A673 (cell line): ENCODE measurements at regions not wholly inside any gene's neighbourhood (a gene's known extent, or its start where the extent isn't known, plus 50 kb on each side); places are given as distances from the start of the nearest gene placed in this dataset.

Experiments
- BruUV-seq: library from RNA; stranded (reverse); fragments of 400-500 nt; replicated peaks from 2 replicates; lab custom pipeline; 2021; lab: Mats Ljungman, UMichigan
- CTCF ChIA-PET: fragments of 300-600 bp; sonication (Branson Sonifier 250); formaldehyde crosslinking; loops from one replicate; lab custom pipeline; 2022; ENCODE audit warnings: antibody characterized with exemption; lab: Charles Lee
- POLR2A ChIA-PET: fragments of 300-600 bp; sonication (Branson Sonifier 250); formaldehyde crosslinking; loops from one replicate; lab custom pipeline; 2022; ENCODE audit warnings: antibody characterized with exemption; ENCODE audit not compliant: low non-redundant PET; lab: Charles Lee
- DNase-seq: peaks from one replicate; pipeline ENCODE4 v3.0.0-alpha.2; 2015; ENCODE audit warnings: low spot score
- H3K27ac ChIP-seq: fragments of 200-600 bp; sonication (generic); 2 replicates; pipeline ENCODE4 v1.5.1; 2016; ENCODE audit warnings: mixed run types, low read depth, mild to moderate bottlenecking, mixed read lengths, antibody characterized with exemption, low read length; ENCODE audit not compliant: poor library complexity, severe bottlenecking
- H3K27me3 ChIP-seq: fragments of 200-600 bp; sonication (generic); replicated peaks from 2 replicates; pipeline ENCODE4 v1.6.1; 2017; ENCODE audit warnings: mixed run types, low read depth, mild to moderate bottlenecking, mixed read lengths, antibody characterized with exemption, low read length; ENCODE audit not compliant: insufficient read depth, poor library complexity
- H3K36me3 ChIP-seq: fragments of 200-600 bp; sonication (generic); 2 replicates; pipeline ENCODE4 v1.6.1; 2016; ENCODE audit warnings: mixed run types, mild to moderate bottlenecking, mixed read lengths, antibody characterized with exemption, low read length; ENCODE audit not compliant: insufficient read depth, poor library complexity, severe bottlenecking
- H3K4me1 ChIP-seq: fragments of 200-600 bp; sonication (generic); 2 replicates; pipeline ENCODE4 v1.6.1; 2017; ENCODE audit warnings: mixed run types, mild to moderate bottlenecking, mixed read lengths, antibody characterized with exemption, low read length; ENCODE audit not compliant: insufficient read depth, poor library complexity, severe bottlenecking
- H3K4me3 ChIP-seq: fragments of 200-600 bp; sonication (generic); 2 replicates; pipeline ENCODE4 v1.5.1; 2016; ENCODE audit warnings: low read depth, mixed run types, mild to moderate bottlenecking, mixed read lengths, low read length; ENCODE audit not compliant: poor library complexity, severe bottlenecking
- H3K9me3 ChIP-seq: fragments of 200-600 bp; sonication (generic); 2 replicates; pipeline ENCODE4 v1.6.1; 2016; ENCODE audit warnings: mixed run types, low read depth, mild to moderate bottlenecking, mixed read lengths, antibody characterized with exemption, low read length; ENCODE audit not compliant: poor library complexity, severe bottlenecking
- EZH2 ChIP-seq: fragments of 200-600 bp; sonication (generic); IDR thresholded peaks from 2 replicates; pipeline ENCODE4 v1.6.1; 2017; ENCODE audit warnings: borderline replicate concordance, low read depth, mild to moderate bottlenecking, mixed read lengths, antibody characterized with exemption, low read length; ENCODE audit not compliant: poor library complexity, severe bottlenecking
- intact Hi-C: fragments of 100-400 bp; cut with micrococcal nuclease; formaldehyde crosslinking; loops from one replicate; pipeline ENCODE4 v1.10.0; 2022; ENCODE audit not compliant: unreplicated experiment
- TF ChIP-seq, protein P1 (sequence below): fragments of 300-800, 200-600 bp; sonication (generic); conservative IDR thresholded peaks from 2 replicates; pipeline ENCODE4 v1.5.1; 2017; ENCODE audit warnings: low read depth, mild to moderate bottlenecking, antibody characterized with exemption, low read length, moderate library complexity, mixed read lengths

DNA sequence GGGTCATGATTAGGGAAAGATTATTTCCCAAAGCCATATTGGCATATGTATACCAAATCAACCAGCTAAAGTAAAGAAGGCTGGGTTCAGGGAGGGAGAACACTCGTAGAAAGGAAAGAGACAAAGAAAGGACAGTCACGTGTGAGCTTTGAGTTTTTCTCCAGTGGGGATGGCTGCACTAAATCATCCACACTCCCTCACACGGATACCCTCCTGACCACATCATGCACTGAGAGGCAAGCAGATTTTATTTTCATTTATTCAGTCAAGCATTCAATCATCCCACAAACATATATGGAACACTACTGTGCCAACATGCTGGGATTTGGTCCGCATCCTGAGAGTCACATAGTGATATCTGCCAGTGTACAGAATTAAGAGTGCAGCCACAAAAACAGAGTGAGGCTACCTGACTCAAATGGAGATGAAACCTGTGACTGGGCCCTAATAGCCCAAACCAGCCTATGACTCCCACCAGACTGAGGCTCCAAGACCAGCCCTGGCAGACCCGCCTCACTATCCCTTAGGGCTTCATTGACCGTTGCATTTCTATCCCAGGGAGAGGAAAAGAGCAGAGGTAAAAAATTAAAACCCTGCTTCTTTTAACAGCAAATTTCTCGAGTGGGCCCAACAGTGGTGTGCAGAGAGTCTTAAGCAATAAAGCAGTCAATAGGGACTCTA, 155.9 kb downstream of the BARHL2 start:
- DNase-seq: no peak
- Histone ChIP-seq H3K9me3 (no peaks in the 10 kb centered on the region), H3K27ac (no peak overlapping the region), H3K27me3 (no peaks in the 10 kb centered on the region), H3K4me1 (peaks cover 12% of the 10 kb centered on the region), H3K4me3 (no peak overlapping the region), H3K36me3 (no peaks in the 10 kb centered on the region)
- no TSS peak for BruUV-seq
- CTCF ChIA-PET: no interaction called here
- POLR2A ChIA-PET: no interaction called here
- TF ChIP-seq, protein P1, sequence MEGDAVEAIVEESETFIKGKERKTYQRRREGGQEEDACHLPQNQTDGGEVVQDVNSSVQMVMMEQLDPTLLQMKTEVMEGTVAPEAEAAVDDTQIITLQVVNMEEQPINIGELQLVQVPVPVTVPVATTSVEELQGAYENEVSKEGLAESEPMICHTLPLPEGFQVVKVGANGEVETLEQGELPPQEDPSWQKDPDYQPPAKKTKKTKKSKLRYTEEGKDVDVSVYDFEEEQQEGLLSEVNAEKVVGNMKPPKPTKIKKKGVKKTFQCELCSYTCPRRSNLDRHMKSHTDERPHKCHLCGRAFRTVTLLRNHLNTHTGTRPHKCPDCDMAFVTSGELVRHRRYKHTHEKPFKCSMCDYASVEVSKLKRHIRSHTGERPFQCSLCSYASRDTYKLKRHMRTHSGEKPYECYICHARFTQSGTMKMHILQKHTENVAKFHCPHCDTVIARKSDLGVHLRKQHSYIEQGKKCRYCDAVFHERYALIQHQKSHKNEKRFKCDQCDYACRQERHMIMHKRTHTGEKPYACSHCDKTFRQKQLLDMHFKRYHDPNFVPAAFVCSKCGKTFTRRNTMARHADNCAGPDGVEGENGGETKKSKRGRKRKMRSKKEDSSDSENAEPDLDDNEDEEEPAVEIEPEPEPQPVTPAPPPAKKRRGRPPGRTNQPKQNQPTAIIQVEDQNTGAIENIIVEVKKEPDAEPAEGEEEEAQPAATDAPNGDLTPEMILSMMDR: no peak
- no peak for TF ChIP-seq EZH2
- intact Hi-C loops: no loop called here

DNA sequence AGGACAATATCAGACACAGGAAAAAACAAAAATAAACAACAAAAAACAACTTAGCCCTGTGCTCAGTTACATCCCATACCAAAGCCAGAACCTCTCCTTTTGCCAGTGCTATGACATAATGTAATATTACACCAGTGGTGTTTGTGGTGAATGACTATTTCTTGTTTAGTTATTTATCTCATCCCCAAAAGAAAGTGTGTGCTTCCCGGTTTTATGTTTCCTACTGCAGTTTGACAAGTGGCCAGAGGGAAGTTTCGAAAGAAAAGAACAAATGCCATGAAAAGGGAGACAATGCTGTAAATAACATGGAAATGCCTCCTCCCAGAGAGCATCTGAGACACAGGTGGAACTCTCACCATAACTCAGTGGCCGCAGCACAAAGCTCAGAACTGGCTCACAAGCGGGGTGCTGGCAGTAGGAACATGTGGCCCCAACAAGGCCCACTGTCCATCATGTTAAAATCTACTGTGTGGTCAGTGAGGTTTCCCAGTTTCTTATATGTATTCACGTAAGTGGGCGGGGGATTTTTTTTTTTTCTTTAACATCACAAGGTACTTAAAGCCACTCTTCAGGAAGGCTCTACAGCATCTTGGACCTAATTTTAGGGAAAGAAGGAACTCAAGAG, 158.2 kb downstream of the BARHL2 start:
- Histone ChIP-seq H3K9me3 (no peaks in the 10 kb centered on the region), H3K4me1 (peaks cover 12% of the 10 kb centered on the region), H3K27ac (no peak overlapping the region), H3K36me3 (no peaks in the 10 kb centered on the region), H3K27me3 (no peaks in the 10 kb centered on the region), H3K4me3 (no peak overlapping the region)
- ChIA-PET CTCF (interaction anchor here (0.7 kb wide), 1 partner anchor 157 kb away, joined by 3 read pairs; no protein-coding TSS in a partner anchor), POLR2A (no interaction called here)
- no TSS peak for BruUV-seq
- no peak for DNase-seq
- intact Hi-C loops: no loop called here
- TF ChIP-seq EZH2: no peak
- TF ChIP-seq, protein P1: no peak

- no peak for TF ChIP-seq EZH2
- TF ChIP-seq, protein P1: no peak
- Histone ChIP-seq H3K4me3 (no peak overlapping the region), H3K9me3 (no peaks in the 10 kb centered on the region), H3K27ac (no peak overlapping the region), H3K36me3 (no peaks in the 10 kb centered on the region), H3K4me1 (peaks cover 12% of the 10 kb centered on the region), H3K27me3 (no peaks in the 10 kb centered on the region)
- BruUV-seq: no TSS peak
- POLR2A ChIA-PET: no interaction called here
- DNase-seq: no peak
- CTCF ChIA-PET: no interaction called here
- intact Hi-C loops: no loop called here
These were observed 159.0 kb downstream of the BARHL2 start for GRCh38 chr1:90558126-90558525.
